ENCODE measurements at regions not wholly inside any gene's neighbourhood (a gene's known extent, or its start where the extent isn't known, plus 50 kb on each side); places are given as distances from the start of the nearest gene placed in this dataset.

GRCh38 chr11:119975561-119976152 is 162.3 kb downstream of the TRIM29 start:
- Histone ChIP-seq H3K56ac (ENCODE audit: extremely low read depth, insufficient read depth, low read length) (no peak overlapping the region), H2BK120ac (ENCODE audit: low read depth, low read length) (no peak overlapping the region), H3K9ac (ENCODE audit: low read depth, low read length) (no peak overlapping the region), H3K14ac (replicated peaks; ENCODE audit: low read depth, low read length) (no peak overlapping the region), H2BK20ac (ENCODE audit: low read depth, low read length) (no peak overlapping the region), H3K4ac (ENCODE audit: low read depth, low read length) (no peak overlapping the region), H4K20me1 (ENCODE audit: insufficient read depth, low read length) (no peaks in the 10 kb centered on the region), H3K18ac (ENCODE audit: low read depth, low read length) (no peak overlapping the region), H2BK15ac (ENCODE audit: low read depth, low read length) (no peak overlapping the region), H3K9me3 (ENCODE audit: control insufficient read depth, insufficient read depth, low read length) (no peaks in the 10 kb centered on the region), H4K8ac (ENCODE audit: low read depth in 2 of 2, low read length in 2 of 2) (no peak overlapping the region), H3K36me3 (ENCODE audit: control insufficient read depth, insufficient read depth, low read length) (no peaks in the 10 kb centered on the region), H3K27me3 (ENCODE audit: control insufficient read depth, insufficient read depth, low read length) (peaks cover 32% of the 10 kb centered on the region), H3K79me1 (ENCODE audit: low read depth in 1 of 2, low read length in 2 of 2) (no peaks in the 10 kb centered on the region), H2AK5ac (ENCODE audit: low read depth, low read length) (no peak overlapping the region), H3K4me3 (ENCODE audit: insufficient read depth, low read depth, low read length) (no peak overlapping the region), H4K91ac (ENCODE audit: insufficient read depth, low read depth, low read length) (no peak overlapping the region), H2AK9ac (replicated peaks; ENCODE audit: low read depth, low read length, poor library complexity) (no peak overlapping the region), H3K23ac (ENCODE audit: low read depth, low read length) (no peak overlapping the region), H2AFZ (replicated peaks; ENCODE audit: low read length, poor library complexity) (no peak overlapping the region), H3K4me2 (ENCODE audit: low read depth, low read length) (no peak overlapping the region), H2BK5ac (ENCODE audit: low read depth, low read length, poor library complexity, severe bottlenecking) (no peak overlapping the region), H4K5ac (ENCODE audit: low read depth, low read length) (no peak overlapping the region), H3K4me1 (ENCODE audit: control insufficient read depth, insufficient read depth, low read length) (no peaks in the 10 kb centered on the region), H3K27ac (ENCODE audit: insufficient read depth, low read length) (no peak overlapping the region), H3K9me1 (ENCODE audit: insufficient read depth, low read length) (no peaks in the 10 kb centered on the region)
- no TSS peak for BruUV-seq (replicated peaks)
- TF ChIP-seq FOS (IDR thresholded peaks at IDR 0.05; ENCODE audit: low read depth, low read length) (no peak), CHD1 (IDR thresholded peaks at IDR 0.05; ENCODE audit: low read depth, low read length) (no peak), CEBPB (IDR thresholded peaks at IDR 0.05; ENCODE audit: low read depth, low read length) (no peak), MXI1 (IDR thresholded peaks at IDR 0.05; ENCODE audit: borderline replicate concordance, low read depth, low read length) (no peak), ELK1 (IDR thresholded peaks at IDR 0.05; ENCODE audit: borderline replicate concordance, low read depth, low read length) (no peak), SMC3 (IDR thresholded peaks at IDR 0.05; ENCODE audit: low read depth, low read length) (no peak), RCOR1 (IDR thresholded peaks at IDR 0.05; ENCODE audit: insufficient replicate concordance, low read length) (no peak), POLR2A (IDR thresholded peaks at IDR 0.05; ENCODE audit: low read depth, low read length) (no peak), USF2 (IDR thresholded peaks at IDR 0.05; ENCODE audit: low read depth, low read length) (no peak), RAD21 (IDR thresholded peaks at IDR 0.05; ENCODE audit: low read length) (no peak), RFX5 (IDR thresholded peaks at IDR 0.05; ENCODE audit: low read depth, low read length) (no peak), MAZ (IDR thresholded peaks at IDR 0.05; ENCODE audit: borderline replicate concordance, low read depth, low read length) (no peak), CTCF (conservative IDR thresholded peaks at IDR 0.05; ENCODE audit: low read depth, low read length) (no peak), BHLHE40 (IDR thresholded peaks at IDR 0.05; ENCODE audit: low read depth, low read length) (no peak), NFE2L2 (IDR thresholded peaks at IDR 0.05; ENCODE audit: low read depth, low read length) (no peak), MAFK (IDR thresholded peaks at IDR 0.05; ENCODE audit: low read depth, low read length) (no peak)
- in situ Hi-C loops (cut with MboI; ENCODE audit: low sequenced_read_pairs), result no loop called here
- ChIA-PET CTCF (no interaction called here), POLR2A (ENCODE audit: unreplicated experiment) (no interaction called here)
- dilution Hi-C loops (cut with HindIII; ENCODE audit: low sequenced_read_pairs, unreplicated experiment), result no loop called here
- ATAC-seq (ENCODE audit: low read depth) (no peak), DNase-seq (no peak)
- intact Hi-C loops (cut with micrococcal nuclease), result no loop called here
- 3% methylated on average over 11 of the region's 15 CpGs; no CpG with 5 or more reads in 1 of the 2 experiments for WGBS, 2 experiments (ENCODE audit: extremely low coverage in 2 of 2, insufficient read length in 1 of 2)

All from IMR-90 (cell line).